NT2/D1 (cell line): ENCODE measurements at regions not wholly inside any gene's neighbourhood (a gene's known extent, or its start where the extent isn't known, plus 50 kb on each side); places are given as distances from the start of the nearest gene placed in this dataset.

Experiments
- SUZ12 ChIP-seq: IDR thresholded peaks from 2 replicates; pipeline ENCODE4 v1.6.1; 2011; ENCODE audit not compliant: insufficient read length, insufficient read depth; ENCODE audit errors: extremely low read depth
- YY1 ChIP-seq: IDR thresholded peaks from 2 replicates; pipeline ENCODE4 v1.6.1; 2011; ENCODE audit not compliant: insufficient read length, insufficient read depth
- ZNF274 ChIP-seq: IDR thresholded peaks from 2 replicates; pipeline ENCODE4 v1.6.1; 2011; ENCODE audit warnings: mild to moderate bottlenecking, low read depth, low read length

- TF ChIP-seq ZNF274 = no peak
- TF ChIP-seq YY1 = no peak
- no peak for TF ChIP-seq SUZ12
These were observed 393.0 kb downstream of the TMEM167A start for GRCh38 chr5:82684165-82684564.
